Effector memory CD4-positive, alpha-beta T cell (primary cell): ENCODE measurements at regions not wholly inside any gene's neighbourhood (a gene's known extent, or its start where the extent isn't known, plus 50 kb on each side); places are given as distances from the start of the nearest gene placed in this dataset.

Experiments
- DNase-seq, 3 donors: peaks; one replicate each; pipeline ENCODE4 v3.0.0-alpha.2; 2020
- H3K27ac ChIP-seq: 2 replicates; pipeline ENCODE4 v1.7.0; 2013; ENCODE audit warnings: mild to moderate bottlenecking, low read length, moderate library complexity; ENCODE audit not compliant: insufficient read depth, poor library complexity, severe bottlenecking
- H3K27me3 ChIP-seq: replicated peaks from 2 replicates; pipeline ENCODE4 v1.7.0; 2013; ENCODE audit warnings: mild to moderate bottlenecking, low read length; ENCODE audit not compliant: insufficient read depth, control insufficient read depth, poor library complexity, severe bottlenecking
- H3K36me3 ChIP-seq: 2 replicates; pipeline ENCODE4 v1.7.0; 2013; ENCODE audit warnings: mild to moderate bottlenecking, low read length, moderate library complexity; ENCODE audit not compliant: control insufficient read depth, insufficient read depth
- H3K4me1 ChIP-seq: 2 replicates; pipeline ENCODE4 v1.7.0; 2013; ENCODE audit warnings: low read length, mild to moderate bottlenecking; ENCODE audit not compliant: control insufficient read depth, insufficient read depth, poor library complexity, severe bottlenecking
- H3K4me3 ChIP-seq: 2 replicates; pipeline ENCODE4 v1.7.0; 2013; ENCODE audit warnings: low read length, low read depth, mild to moderate bottlenecking; ENCODE audit not compliant: insufficient read depth, poor library complexity, severe bottlenecking
- H3K9me3 ChIP-seq: 2 replicates; pipeline ENCODE4 v1.7.0; 2013; ENCODE audit warnings: mild to moderate bottlenecking, low read length, moderate library complexity; ENCODE audit not compliant: control insufficient read depth

- Histone ChIP-seq H3K36me3 (no peaks in the 10 kb centered on the region), H3K27me3 (no peaks in the 10 kb centered on the region)
These were observed 346.2 kb upstream of the MMS22L start for GRCh38 chr6:97629180-97629579.

GRCh38 chr6:97630604-97631003, 347.6 kb upstream of the MMS22L start:
- no peaks in the 10 kb centered on the region for H3K36me3 ChIP-seq
- no peak for DNase-seq
- H3K27ac ChIP-seq = no peak overlapping the region
- no peaks in the 10 kb centered on the region for H3K4me1 ChIP-seq
- no peaks in the 10 kb centered on the region for H3K27me3 ChIP-seq
- H3K4me3 ChIP-seq = no peak overlapping the region
- H3K9me3 ChIP-seq = no peaks in the 10 kb centered on the region

More at GRCh38 chr6:97629180-97629579, 346.2 kb upstream of the MMS22L start:
- no peak for DNase-seq
- H3K27ac ChIP-seq = no peak overlapping the region
- H3K4me3 ChIP-seq = no peak overlapping the region
- no peaks in the 10 kb centered on the region for H3K9me3 ChIP-seq
- H3K4me1 ChIP-seq = no peaks in the 10 kb centered on the region

GRCh38 chr6:97632341-97632740, 349.3 kb upstream of the MMS22L start:
- no peak overlapping the region for H3K4me3 ChIP-seq
- H3K27ac ChIP-seq = no peak overlapping the region
- no peaks in the 10 kb centered on the region for H3K36me3 ChIP-seq
- DNase-seq = no peak
- H3K27me3 ChIP-seq = no peaks in the 10 kb centered on the region
- H3K4me1 ChIP-seq = no peaks in the 10 kb centered on the region
- no peaks in the 10 kb centered on the region for H3K9me3 ChIP-seq

- Histone ChIP-seq H3K27ac (no peak overlapping the region), H3K4me1 (no peaks in the 10 kb centered on the region), H3K4me3 (no peak overlapping the region), H3K9me3 (no peaks in the 10 kb centered on the region), H3K27me3 (no peaks in the 10 kb centered on the region), H3K36me3 (no peaks in the 10 kb centered on the region)
- DNase-seq = no peak
These were observed 356.7 kb upstream of the MMS22L start for GRCh38 chr6:97639702-97640101.

GRCh38 chr6:97644353-97644752, 361.3 kb upstream of the MMS22L start:
- DNase-seq = no peak
- no peak overlapping the region for H3K27ac ChIP-seq
- H3K4me1 ChIP-seq = no peaks in the 10 kb centered on the region
- H3K9me3 ChIP-seq = no peaks in the 10 kb centered on the region
- H3K4me3 ChIP-seq = no peak overlapping the region
- H3K27me3 ChIP-seq = no peaks in the 10 kb centered on the region
- H3K36me3 ChIP-seq = no peaks in the 10 kb centered on the region

- H3K36me3 ChIP-seq = no peaks in the 10 kb centered on the region
- no peaks in the 10 kb centered on the region for H3K27me3 ChIP-seq
- no peaks in the 10 kb centered on the region for H3K4me1 ChIP-seq
- H3K9me3 ChIP-seq = no peaks in the 10 kb centered on the region
- H3K4me3 ChIP-seq = no peak overlapping the region
- no peak for DNase-seq
- no peak overlapping the region for H3K27ac ChIP-seq
These were observed 362.7 kb upstream of the MMS22L start for GRCh38 chr6:97645757-97646156.

GRCh38 chr6:97653076-97653475, 370.1 kb upstream of the MMS22L start:
- Histone ChIP-seq H3K27me3 (no peaks in the 10 kb centered on the region), H3K4me3 (no peak overlapping the region), H3K4me1 (no peaks in the 10 kb centered on the region), H3K36me3 (no peaks in the 10 kb centered on the region), H3K9me3 (no peaks in the 10 kb centered on the region), H3K27ac (no peak overlapping the region)
- DNase-seq = no peak

- Histone ChIP-seq H3K4me1 (no peaks in the 10 kb centered on the region), H3K27ac (no peak overlapping the region), H3K27me3 (no peaks in the 10 kb centered on the region), H3K36me3 (no peaks in the 10 kb centered on the region), H3K4me3 (no peak overlapping the region), H3K9me3 (no peaks in the 10 kb centered on the region)
- no peak for DNase-seq
These were observed 370.5 kb upstream of the MMS22L start for GRCh38 chr6:97653517-97653916.

GRCh38 chr6:97654674-97655073, 371.7 kb upstream of the MMS22L start:
- no peaks in the 10 kb centered on the region for H3K27me3 ChIP-seq
- H3K4me1 ChIP-seq = no peaks in the 10 kb centered on the region
- no peak overlapping the region for H3K4me3 ChIP-seq
- H3K9me3 ChIP-seq = no peaks in the 10 kb centered on the region
- H3K27ac ChIP-seq = no peak overlapping the region
- no peaks in the 10 kb centered on the region for H3K36me3 ChIP-seq
- DNase-seq = no peak

- H3K27ac ChIP-seq = no peak overlapping the region
- no peaks in the 10 kb centered on the region for H3K9me3 ChIP-seq
- no peaks in the 10 kb centered on the region for H3K4me1 ChIP-seq
- DNase-seq = no peak
- H3K27me3 ChIP-seq = no peaks in the 10 kb centered on the region
- no peak overlapping the region for H3K4me3 ChIP-seq
- no peaks in the 10 kb centered on the region for H3K36me3 ChIP-seq
These were observed 373.2 kb upstream of the MMS22L start for GRCh38 chr6:97656236-97656635.
